PC-3 (cell line): ENCODE measurements at regions not wholly inside any gene's neighbourhood (a gene's known extent, or its start where the extent isn't known, plus 50 kb on each side); places are given as distances from the start of the nearest gene placed in this dataset.
A peak's percentile ranks its signal among the peaks of the same experiment; 100 is the strongest.

Experiments
- ATAC-seq: fragments of 200-7000 bp; cut with Tn5 transposase; 2 replicates; pipeline ENCODE4 v1.9.1; 2020; ENCODE audit warnings: mild to moderate bottlenecking, moderate library complexity
- BruUV-seq: library from RNA; stranded (reverse); fragments of 400-500 nt; replicated peaks from 2 replicates; lab custom pipeline; 2021; lab: Mats Ljungman, UMichigan
- CTCF ChIA-PET: fragments of 300-600 bp; sonication (Branson Sonifier 250); formaldehyde crosslinking; loops from one replicate; lab custom pipeline; 2022; ENCODE audit warnings: antibody characterized with exemption; lab: Charles Lee
- POLR2A ChIA-PET: fragments of 300-600 bp; sonication (Branson Sonifier 250); formaldehyde crosslinking; loops from one replicate; lab custom pipeline; 2022; ENCODE audit warnings: antibody characterized with exemption; ENCODE audit not compliant: unreplicated experiment; lab: Charles Lee
- DNase-seq: peaks from one replicate; pipeline ENCODE4 v3.0.0-alpha.2; 2015
- H2AFZ ChIP-seq: fragments of 300-600 bp; sonication (generic); 2 replicates; pipeline ENCODE4 v1.6.0; 2016; ENCODE audit warnings: antibody characterized with exemption, low read length
- H3F3A ChIP-seq: fragments of 300-600 bp; sonication (generic); one replicate; pipeline ENCODE4 v1.6.0; 2017; ENCODE audit warnings: antibody characterized with exemption, low read length, control low read depth, mild to moderate bottlenecking; ENCODE audit not compliant: unreplicated experiment
- H3K27ac ChIP-seq: fragments of 300-600 bp; sonication (generic); 2 replicates; pipeline ENCODE4 v1.5.1; 2016; ENCODE audit warnings: mild to moderate bottlenecking, low read length
- H3K27me3 ChIP-seq: fragments of 300-600 bp; sonication (generic); 2 replicates; pipeline ENCODE4 v1.6.1; 2016; ENCODE audit warnings: low read length, mixed read lengths
- H3K36me3 ChIP-seq: fragments of 300-600 bp; sonication (generic); 2 replicates; pipeline ENCODE4 v1.6.1; 2016; ENCODE audit warnings: low read depth, mixed run types, low read length, mixed read lengths
- H3K4me1 ChIP-seq: fragments of 300-600 bp; sonication (generic); 2 replicates; pipeline ENCODE4 v1.5.1; 2016; ENCODE audit warnings: low read length; ENCODE audit not compliant: insufficient read depth
- H3K4me2 ChIP-seq: fragments of 300-600 bp; sonication (generic); 2 replicates; pipeline ENCODE4 v1.6.0; 2016; ENCODE audit warnings: low read length
- H3K4me3 ChIP-seq: fragments of 300-600 bp; sonication (generic); 2 replicates; pipeline ENCODE4 v1.5.1; 2016; ENCODE audit warnings: mild to moderate bottlenecking, low read length, mixed read lengths
- H3K79me2 ChIP-seq: fragments of 300-600 bp; sonication (generic); 2 replicates; pipeline ENCODE4 v1.6.1; 2017; ENCODE audit warnings: low read length, mixed read lengths
- H3K9ac ChIP-seq: fragments of 300-600 bp; sonication (generic); 2 replicates; pipeline ENCODE4 v1.6.0; 2016; ENCODE audit warnings: mild to moderate bottlenecking, low read length
- H3K9me2 ChIP-seq: fragments of 300-600 bp; sonication (generic); replicated peaks from 2 replicates; pipeline ENCODE4 v1.6.1; 2016; ENCODE audit warnings: mixed run types, low read length, mixed read lengths
- H3K9me3 ChIP-seq: fragments of 300-600 bp; sonication (generic); 2 replicates; pipeline ENCODE4 v1.6.1; 2016; ENCODE audit warnings: low read length, mixed read lengths
- H4K20me1 ChIP-seq: fragments of 300-600 bp; sonication (generic); 2 replicates; pipeline ENCODE4 v1.6.1; 2016; ENCODE audit warnings: low read length, mixed read lengths
- CTCF ChIP-seq: fragments of 300-600 bp; sonication (generic); conservative IDR thresholded peaks from 2 replicates; pipeline ENCODE4 v1.5.1; 2017; ENCODE audit warnings: antibody characterized with exemption, low read depth, mild to moderate bottlenecking, low read length
- EZH2 ChIP-seq: fragments of 300-600 bp; sonication (generic); IDR thresholded peaks from one replicate; pipeline ENCODE4 v1.6.1; 2017; ENCODE audit warnings: antibody characterized with exemption, mild to moderate bottlenecking, low read length; ENCODE audit not compliant: unreplicated experiment
- EZH2phosphoT487 ChIP-seq: fragments of 300-600 bp; sonication (generic); IDR thresholded peaks from 2 replicates; pipeline ENCODE4 v1.6.1; 2018; ENCODE audit warnings: mild to moderate bottlenecking, antibody characterized with exemption, low read length, borderline replicate concordance
- intact Hi-C: fragments of 100-400 bp; cut with micrococcal nuclease; formaldehyde crosslinking; loops from 2 replicates; pipeline ENCODE4 v1.9.0; 2023

DNA sequence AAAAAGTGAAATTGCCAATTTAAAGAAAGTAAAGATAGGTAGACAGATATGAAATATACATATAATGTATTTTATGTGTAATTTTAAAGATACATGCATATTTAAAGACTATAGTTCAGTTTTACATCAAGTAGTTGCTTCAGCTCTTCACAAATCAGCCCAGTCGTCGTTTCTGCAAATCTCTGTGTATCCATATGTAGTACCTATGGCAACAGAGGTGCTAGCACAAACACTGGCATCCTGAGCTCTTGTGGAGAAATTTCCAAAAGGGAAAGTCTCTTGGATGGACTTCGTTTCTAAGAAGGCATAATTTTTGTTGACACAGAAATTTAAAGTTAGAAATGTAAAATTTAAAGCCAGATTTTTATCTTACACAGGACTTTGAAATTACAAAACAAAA, 1284.7 kb downstream of the ROBO1 start:
- Histone ChIP-seq H3K27ac (no peak overlapping the region), H3K9ac (no peak overlapping the region), H3K27me3 (no peaks in the 10 kb centered on the region), H3K9me3 (no peaks in the 10 kb centered on the region), H3K4me2 (0 out of 2 replicates have a peak overlapping the region, but pooled peaks have one; percentile 9), H2AFZ (no peak overlapping the region), H3K36me3 (no peaks in the 10 kb centered on the region), H3K79me2 (no peaks in the 10 kb centered on the region), H3K9me2 (no peaks in the 10 kb centered on the region), H3F3A (no peaks in the 10 kb centered on the region), H3K4me3 (no peak overlapping the region), H3K4me1 (no peaks in the 10 kb centered on the region), H4K20me1 (no peaks in the 10 kb centered on the region)
- ATAC-seq, result no peak
- ChIA-PET POLR2A (no interaction called here), CTCF (no interaction called here)
- intact Hi-C loops, result no loop called here
- TF ChIP-seq EZH2, result no peak
- no peak for TF ChIP-seq CTCF
- no peak for TF ChIP-seq EZH2phosphoT487
- DNase-seq, result no peak
- no TSS peak for BruUV-seq

DNA sequence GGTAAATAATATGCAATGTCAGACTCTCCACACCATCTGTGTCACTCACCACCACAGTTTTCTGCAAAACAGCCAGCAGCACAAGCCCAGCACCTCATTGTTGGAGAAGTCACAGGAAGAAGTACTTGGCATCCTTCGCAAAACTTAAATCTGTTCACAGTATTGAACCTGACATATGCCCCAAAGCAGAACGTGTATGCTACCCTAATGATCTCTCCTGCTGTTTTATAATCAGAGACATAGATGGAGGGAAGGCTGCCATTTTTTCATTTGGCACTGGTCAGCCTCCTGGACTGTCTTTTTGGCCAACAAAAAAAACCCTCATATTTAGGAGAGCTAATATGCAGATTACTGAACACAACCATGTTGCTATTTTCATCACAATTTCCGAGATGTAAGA, 1272.9 kb downstream of the ROBO1 start:
- no peaks in the 10 kb centered on the region for H3F3A ChIP-seq
- H3K9me3 ChIP-seq, result no peaks in the 10 kb centered on the region
- no peak for DNase-seq
- no peaks in the 10 kb centered on the region for H3K9me2 ChIP-seq
- H3K27ac ChIP-seq, result no peak overlapping the region
- no peaks in the 10 kb centered on the region for H3K79me2 ChIP-seq
- no peaks in the 10 kb centered on the region for H3K36me3 ChIP-seq
- intact Hi-C loops, result no loop called here
- H3K4me3 ChIP-seq, result no peak overlapping the region
- H4K20me1 ChIP-seq, result no peaks in the 10 kb centered on the region
- no peaks in the 10 kb centered on the region for H3K27me3 ChIP-seq
- no peak overlapping the region for H3K4me2 ChIP-seq
- H3K9ac ChIP-seq, result no peak overlapping the region
- POLR2A ChIA-PET, result no interaction called here
- H3K4me1 ChIP-seq, result no peaks in the 10 kb centered on the region
- BruUV-seq, result no TSS peak
- CTCF ChIA-PET, result no interaction called here
- H2AFZ ChIP-seq, result no peak overlapping the region
- no peak for TF ChIP-seq EZH2
- TF ChIP-seq CTCF, result no peak
- TF ChIP-seq EZH2phosphoT487, result no peak
- ATAC-seq, result no peak

GRCh38 chr3:78495301-78495700, 1272.5 kb downstream of the ROBO1 start:
- no peaks in the 10 kb centered on the region for H3K9me2 ChIP-seq
- no peak overlapping the region for H3K27ac ChIP-seq
- no TSS peak for BruUV-seq
- H4K20me1 ChIP-seq, result no peaks in the 10 kb centered on the region
- H3K9ac ChIP-seq, result no peak overlapping the region
- H3K4me2 ChIP-seq, result no peak overlapping the region
- H3K4me3 ChIP-seq, result no peak overlapping the region
- no peaks in the 10 kb centered on the region for H3K9me3 ChIP-seq
- no peaks in the 10 kb centered on the region for H3K27me3 ChIP-seq
- H3K79me2 ChIP-seq, result no peaks in the 10 kb centered on the region
- DNase-seq, result no peak
- no peak for ATAC-seq
- H2AFZ ChIP-seq, result no peak overlapping the region
- POLR2A ChIA-PET, result no interaction called here
- H3K4me1 ChIP-seq, result no peaks in the 10 kb centered on the region
- no peaks in the 10 kb centered on the region for H3F3A ChIP-seq
- intact Hi-C loops, result no loop called here
- H3K36me3 ChIP-seq, result no peaks in the 10 kb centered on the region
- TF ChIP-seq CTCF, result no peak
- no peak for TF ChIP-seq EZH2phosphoT487
- no peak for TF ChIP-seq EZH2
- CTCF ChIA-PET, result no interaction called here
